Stimulated activated CD4-positive, alpha-beta T cell treated with anti-CD3 and anti-CD28 coated beads, Interleukin-1b, Interleukin-23, amount 100 ng/mL, for 24 hours (primary cell): ENCODE measurements at regions not wholly inside any gene's neighbourhood (a gene's known extent, or its start where the extent isn't known, plus 50 kb on each side); places are given as distances from the start of the nearest gene placed in this dataset.
"Not testable (repeated sequence)": the region's sequence is repeated elsewhere in the genome, so short reads cannot be mapped to it uniquely, and the experiment has no call there.

Experiments used
- DNase-seq, 4 experiments: peaks; one replicate each; pipeline ENCODE4 v3.0.0-alpha.2; 2020; ENCODE audit warnings: low read depth in 4 of 4, low spot score in 1 of 4

GRCh38 chr5:118554241-118554640, 434.1 kb downstream of the DTWD2 start:
- no peak for DNase-seq

- no peak for DNase-seq
These were observed 434.7 kb downstream of the DTWD2 start for GRCh38 chr5:118553662-118554061.

GRCh38 chr5:118552731-118553360, 435.5 kb downstream of the DTWD2 start:
- DNase-seq, result no peak

DNA sequence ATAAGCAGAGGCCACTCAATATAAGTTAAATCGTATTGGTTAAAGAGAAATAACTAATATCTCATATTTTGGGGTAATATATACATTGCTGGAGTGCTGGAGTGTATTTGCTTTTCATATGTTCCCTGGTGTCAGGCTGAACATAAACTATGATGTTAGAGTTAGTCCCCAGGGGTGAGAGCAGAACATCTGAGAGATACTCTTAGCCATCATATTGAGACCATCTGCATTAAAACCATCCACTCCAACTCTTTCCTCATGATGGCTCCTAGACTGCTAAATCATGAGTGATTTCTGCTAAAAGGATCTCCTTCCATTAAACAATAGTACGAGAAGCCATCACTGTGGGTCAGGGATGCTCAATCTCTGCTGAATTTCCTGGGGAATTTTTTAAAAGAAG, 436.2 kb downstream of the DTWD2 start:
- no peak for DNase-seq

GRCh38 chr5:118551716-118552115, 436.6 kb downstream of the DTWD2 start:
- DNase-seq, result no peak

DNA sequence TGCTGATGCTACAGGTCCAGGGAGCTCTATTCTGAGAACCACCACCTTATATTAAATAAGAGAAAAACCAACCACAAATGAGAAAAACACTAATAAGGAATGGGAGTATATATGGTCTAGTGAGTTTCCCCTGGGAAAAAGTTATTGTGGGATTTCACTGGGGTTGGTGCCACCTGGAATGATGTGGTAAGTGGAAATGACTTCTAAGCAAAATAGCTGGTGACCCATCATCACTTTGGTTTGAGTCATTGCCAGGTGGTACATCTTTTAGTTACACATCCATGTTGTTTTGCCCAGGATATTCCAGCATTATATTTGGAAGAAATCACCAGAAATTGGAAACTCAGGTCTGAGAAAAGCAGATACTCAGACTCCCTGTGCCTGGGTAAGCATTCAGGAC, 437.3 kb downstream of the DTWD2 start:
- DNase-seq, result no peak

DNA sequence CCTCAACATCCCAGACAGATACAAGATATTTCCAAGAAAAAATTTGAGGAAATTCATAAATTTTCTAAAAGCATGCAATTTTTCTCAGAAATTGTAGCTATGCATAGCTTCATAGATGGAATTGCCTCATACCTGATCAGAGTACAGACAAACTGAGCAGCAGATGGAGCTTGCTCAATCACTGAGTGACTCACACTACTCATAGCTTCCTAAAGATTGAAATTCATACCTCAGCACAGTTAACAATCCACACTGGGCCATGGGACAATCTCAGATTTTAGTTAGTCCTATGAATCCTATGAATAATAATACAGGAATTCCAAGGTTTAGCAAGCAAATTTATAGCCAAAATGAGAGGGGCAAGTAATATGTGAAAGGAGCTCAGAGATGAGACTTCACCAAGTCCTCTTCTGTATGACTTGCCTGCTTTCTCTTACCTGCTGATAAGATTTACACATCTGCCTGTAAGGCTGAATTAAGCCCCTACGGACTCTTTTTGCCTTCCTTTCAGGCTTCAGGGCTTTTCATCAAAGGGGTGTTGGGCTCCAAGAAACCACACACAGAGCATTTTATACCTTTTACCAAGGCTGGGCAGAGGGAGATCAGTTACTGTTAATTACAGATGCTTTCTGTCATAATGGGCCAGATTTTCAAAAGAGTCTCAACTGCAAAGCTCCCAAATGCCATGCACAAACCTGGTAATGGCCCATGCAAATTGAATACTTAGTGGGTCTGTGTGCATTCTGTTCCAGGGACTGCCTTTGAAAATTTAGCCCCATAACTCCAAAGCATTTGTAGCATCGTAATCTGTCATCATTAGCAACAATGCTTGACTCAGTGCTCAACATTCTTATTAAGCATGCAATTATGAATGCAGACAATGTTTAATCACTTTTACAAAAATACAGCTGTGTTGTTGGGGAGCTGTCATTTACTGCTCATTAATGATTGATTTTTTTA, 439.3 kb downstream of the DTWD2 start:
- DNase-seq, result no peak

DNA sequence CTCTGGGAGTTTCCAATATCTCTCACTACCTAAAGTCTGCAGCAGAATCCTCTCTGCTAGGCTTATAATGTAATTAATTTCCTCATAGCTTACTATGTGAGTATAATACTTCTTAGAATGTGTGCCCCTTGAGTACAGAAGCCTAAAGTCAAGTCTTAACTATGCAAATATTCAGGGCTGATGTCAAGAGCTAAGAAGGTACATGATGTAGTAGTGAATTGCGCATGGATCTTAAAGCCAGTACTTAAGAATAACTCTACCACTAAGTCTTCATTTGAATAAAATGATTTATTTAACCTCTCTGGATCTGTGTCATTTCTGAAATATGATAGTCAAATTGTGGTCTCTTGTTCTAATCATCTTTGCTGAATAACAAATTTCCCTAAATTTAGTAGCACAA, 442.9 kb downstream of the DTWD2 start:
- DNase-seq, result no peak

DNA sequence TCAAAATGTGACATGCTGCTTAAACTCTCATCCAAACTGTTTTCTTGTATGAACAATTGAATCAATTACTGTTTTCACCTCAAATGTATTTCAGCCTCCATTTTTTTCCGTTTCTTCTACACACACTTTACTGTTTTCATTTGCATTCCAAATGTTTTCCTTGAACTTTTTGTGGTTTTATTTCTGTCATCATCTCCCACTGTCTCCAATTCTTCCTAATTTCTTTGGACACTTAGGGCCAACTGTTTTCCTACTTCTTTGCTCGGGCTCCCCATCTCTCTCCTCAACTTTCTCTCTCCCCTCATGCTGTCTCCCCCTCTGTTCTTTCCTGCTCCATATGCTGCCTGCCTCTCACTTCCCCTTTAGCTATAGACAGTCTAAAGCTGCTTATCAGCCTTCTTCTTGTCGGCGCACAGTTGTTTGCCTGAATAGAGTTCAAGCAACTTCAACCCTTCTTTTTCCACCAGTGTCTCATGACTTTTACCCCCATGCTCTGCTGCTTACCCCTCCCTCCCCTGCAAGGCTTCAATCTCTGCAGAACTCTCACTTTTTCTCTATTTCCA, 443.4 kb downstream of the DTWD2 start:
- DNase-seq, result no peak

DNA sequence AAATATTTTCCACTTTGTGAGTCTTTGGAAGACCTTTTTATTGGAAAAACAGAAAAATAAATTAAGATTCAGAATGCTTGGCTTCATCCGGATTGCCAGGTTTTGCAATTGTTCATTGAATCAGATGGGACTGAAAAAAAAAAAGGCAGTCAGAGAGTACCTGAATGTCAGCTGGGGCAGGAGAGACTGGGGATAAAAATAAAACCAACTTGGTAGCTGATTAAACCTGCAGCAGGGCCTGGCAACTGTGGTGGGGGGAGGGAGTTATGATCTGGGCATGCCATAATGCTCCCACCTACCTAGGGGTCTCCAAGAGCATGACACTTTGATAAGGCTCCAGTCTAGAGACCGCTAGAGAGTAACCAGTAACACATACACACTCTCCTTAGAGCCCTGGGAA, 454.4 kb downstream of the DTWD2 start:
- no peak for DNase-seq

DNA sequence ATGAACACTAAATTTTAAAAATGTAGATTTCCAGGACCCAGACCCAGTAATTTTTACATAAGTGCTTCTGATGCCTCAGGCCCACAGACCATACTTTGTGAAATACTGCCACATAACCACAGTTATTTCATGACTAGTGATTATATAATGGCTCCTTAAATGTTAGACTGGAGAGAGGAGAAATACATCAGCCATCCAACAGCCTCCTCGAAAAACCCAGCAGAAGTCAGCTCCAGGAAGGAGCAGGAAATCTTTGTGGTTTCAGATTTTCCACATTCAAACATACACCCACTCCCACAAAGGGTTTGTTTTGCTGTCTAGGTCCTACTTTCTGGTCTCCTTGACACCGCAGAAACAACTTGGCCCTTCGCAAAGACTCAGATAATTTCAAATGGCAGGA, 455.2 kb downstream of the DTWD2 start:
- no peak for DNase-seq

DNA sequence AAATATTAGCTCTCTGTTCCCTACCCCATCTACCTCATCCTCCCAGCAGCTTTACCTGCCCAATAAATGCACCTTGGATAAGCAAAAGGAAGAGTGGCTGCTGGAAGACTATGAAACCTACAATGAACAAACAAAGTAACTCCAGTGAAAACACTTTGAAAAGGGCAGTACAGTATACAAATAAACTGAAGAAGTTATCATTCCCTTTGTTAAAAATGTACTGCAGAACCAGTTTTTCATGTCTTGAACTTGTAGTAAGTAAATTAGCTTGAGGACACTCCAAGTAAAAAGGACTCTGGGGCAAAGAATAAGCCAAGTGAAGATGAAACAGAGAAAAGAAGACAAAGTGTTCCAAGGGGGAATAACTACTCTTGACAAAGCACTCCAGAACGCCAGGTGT, 457.1 kb downstream of the DTWD2 start:
- no peak for DNase-seq

- no peak for DNase-seq
These were observed 458.8 kb downstream of the DTWD2 start for GRCh38 chr5:118529361-118530144.

GRCh38 chr5:118522626-118523025, 465.7 kb downstream of the DTWD2 start:
- no peak for DNase-seq

GRCh38 chr5:118520771-118521415, 467.5 kb downstream of the DTWD2 start:
- no peak for DNase-seq

DNA sequence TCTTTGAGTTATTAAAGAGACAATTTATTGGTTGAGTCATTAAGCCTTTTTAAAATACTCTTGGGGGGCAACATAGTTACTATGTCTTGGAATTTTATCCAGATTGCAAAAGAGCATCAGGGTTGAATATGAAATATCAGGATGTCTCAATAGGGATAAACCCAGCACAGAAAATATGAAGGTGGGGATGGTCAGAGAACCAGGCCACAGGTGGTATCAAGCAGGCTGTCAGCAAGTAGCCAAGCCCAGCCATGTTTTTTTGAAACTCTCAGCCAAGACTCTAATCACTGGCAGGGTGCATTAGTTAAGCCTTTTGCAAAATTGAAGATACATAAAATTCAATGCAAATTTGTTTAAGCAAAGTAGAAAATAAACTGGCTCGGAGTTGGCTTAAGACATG, 468.9 kb downstream of the DTWD2 start:
- DNase-seq, result no peak

- DNase-seq, result no peak
These were observed 469.6 kb downstream of the DTWD2 start for GRCh38 chr5:118518720-118519119.

GRCh38 chr5:118511846-118512245, 476.5 kb downstream of the DTWD2 start:
- DNase-seq, result no peak

GRCh38 chr5:118506217-118506852, 482.0 kb downstream of the DTWD2 start:
- no peak for DNase-seq

GRCh38 chr5:118502232-118502631, 486.1 kb downstream of the DTWD2 start:
- DNase-seq, result not testable (repeated sequence)
